GM21526 (cell line): ENCODE measurements at regions not wholly inside any gene's neighbourhood (a gene's known extent, or its start where the extent isn't known, plus 50 kb on each side); places are given as distances from the start of the nearest gene placed in this dataset.
"Not testable (repeated sequence)": the region's sequence is repeated elsewhere in the genome, so short reads cannot be mapped to it uniquely, and the experiment has no call there.

Source experiments
- ATAC-seq: cut with Tn5 transposase; IDR thresholded peaks from one replicate; pipeline ENCODE4 v1.9.1; 2021; ENCODE audit warnings: moderate library complexity; ENCODE audit not compliant: unreplicated experiment, low FRiP score

- ATAC-seq: no peak
These were observed 833.5 kb upstream of the IGFBP7 start for GRCh38 chr4:57943682-57944081.

GRCh38 chr4:57937326-57937725, 827.1 kb upstream of the IGFBP7 start:
- ATAC-seq: not testable (repeated sequence)

DNA sequence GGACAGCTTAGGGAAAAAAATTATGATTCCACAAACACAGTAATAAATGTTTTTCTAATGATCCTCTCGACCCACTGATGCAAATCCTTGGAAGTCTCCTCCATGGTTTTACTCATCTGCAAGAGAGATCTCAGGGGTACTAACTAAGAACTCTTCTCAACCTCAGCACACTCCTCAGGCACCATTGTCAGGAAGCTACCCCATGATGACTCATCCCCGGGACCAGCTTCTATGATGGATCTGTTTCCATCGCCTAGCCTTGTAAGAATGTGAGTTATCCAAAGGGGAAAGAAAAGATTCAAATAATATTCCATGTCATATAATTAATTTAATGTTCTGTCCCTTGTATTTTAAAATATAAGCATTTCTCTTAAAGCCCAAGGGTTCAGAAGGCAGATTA, 816.1 kb upstream of the IGFBP7 start:
- no peak for ATAC-seq

- ATAC-seq: no peak
These were observed 814.8 kb upstream of the IGFBP7 start for GRCh38 chr4:57924951-57925350.

- ATAC-seq: no peak
These were observed 806.3 kb upstream of the IGFBP7 start for GRCh38 chr4:57916479-57916878.

DNA sequence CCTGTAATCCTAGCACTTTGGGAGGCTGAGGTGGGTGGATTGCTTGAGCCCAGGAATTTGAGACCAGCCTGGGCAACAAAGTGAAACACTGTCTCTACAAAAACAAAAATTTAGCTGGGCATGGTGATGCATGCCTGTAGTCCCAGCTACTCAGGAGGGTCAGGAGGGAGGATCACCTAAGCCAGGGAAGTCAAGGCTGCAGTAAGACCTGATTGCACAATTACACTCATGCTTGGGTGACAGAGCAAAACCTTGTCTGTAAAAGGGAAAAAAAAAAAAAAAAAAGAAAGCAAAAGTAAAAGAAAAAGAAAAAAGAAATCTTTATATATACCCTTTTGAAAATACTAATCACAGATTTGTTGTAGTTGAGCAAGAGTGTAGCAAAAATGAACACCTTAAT, 801.0 kb upstream of the IGFBP7 start:
- no peak for ATAC-seq

DNA sequence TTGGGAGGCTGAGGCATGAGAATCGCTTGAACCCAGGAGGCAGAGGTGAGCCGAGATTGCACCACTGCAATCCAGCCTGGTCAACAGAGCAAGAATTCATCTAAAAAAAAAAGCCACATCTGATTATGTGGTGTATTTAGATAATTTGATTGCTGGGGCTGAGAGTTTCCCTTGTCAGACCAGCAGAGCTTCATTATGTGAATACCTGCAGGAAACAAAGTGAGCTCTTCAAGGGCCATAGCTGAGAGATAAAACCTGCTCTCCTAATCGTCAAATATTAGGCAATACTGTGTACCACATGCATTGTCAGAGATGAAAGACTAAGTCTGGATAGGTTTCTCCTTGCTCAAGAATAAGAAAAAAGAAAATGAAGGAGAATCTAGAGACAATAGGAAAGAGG, 800.0 kb upstream of the IGFBP7 start:
- no peak for ATAC-seq

DNA sequence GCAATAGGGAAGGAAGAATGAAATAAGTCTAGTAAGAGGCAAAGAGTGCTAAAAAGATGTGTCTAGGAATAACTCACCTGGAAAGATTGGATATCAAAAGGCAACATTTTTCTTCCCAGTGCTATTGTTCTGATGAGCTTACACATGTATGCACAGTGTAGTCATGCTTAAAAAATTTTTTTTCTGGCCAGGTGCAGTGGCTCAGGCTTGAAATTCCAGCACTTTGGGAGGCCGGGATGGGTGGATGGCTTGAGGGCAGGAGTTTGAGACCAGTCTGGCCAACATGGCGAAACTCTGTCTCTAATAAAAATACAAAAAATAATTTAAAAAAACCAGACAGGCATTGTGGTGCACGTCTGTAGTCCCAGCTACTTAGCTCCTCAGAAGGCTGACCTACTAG, 795.8 kb upstream of the IGFBP7 start:
- no peak for ATAC-seq

- ATAC-seq: no peak
These were observed 766.9 kb upstream of the IGFBP7 start for GRCh38 chr4:57877047-57877458.

- ATAC-seq: no peak
These were observed 765.7 kb upstream of the IGFBP7 start for GRCh38 chr4:57875829-57876392.

- ATAC-seq: peak; percentile 51
These were observed 756.4 kb upstream of the IGFBP7 start for GRCh38 chr4:57866468-57867171.

DNA sequence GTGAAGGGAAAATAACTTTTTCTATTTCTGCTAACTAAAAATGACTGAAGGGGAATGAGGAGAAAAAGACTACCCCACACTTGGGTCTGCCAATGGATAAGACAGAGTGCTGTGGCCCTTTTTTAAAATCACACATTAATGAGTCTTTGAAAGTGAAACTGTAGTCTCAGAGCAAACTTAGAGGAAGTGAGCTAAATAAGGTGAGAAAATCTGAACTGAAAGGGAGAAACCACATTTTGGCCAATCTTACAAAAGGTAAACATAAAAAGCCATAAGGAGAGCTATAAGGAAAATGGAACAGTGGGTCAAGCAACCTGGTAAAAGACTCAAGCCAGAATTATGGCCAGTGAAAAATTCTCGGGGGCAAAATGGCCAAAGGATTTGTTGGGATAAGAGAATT, 755.1 kb upstream of the IGFBP7 start:
- ATAC-seq: peak; percentile 82

DNA sequence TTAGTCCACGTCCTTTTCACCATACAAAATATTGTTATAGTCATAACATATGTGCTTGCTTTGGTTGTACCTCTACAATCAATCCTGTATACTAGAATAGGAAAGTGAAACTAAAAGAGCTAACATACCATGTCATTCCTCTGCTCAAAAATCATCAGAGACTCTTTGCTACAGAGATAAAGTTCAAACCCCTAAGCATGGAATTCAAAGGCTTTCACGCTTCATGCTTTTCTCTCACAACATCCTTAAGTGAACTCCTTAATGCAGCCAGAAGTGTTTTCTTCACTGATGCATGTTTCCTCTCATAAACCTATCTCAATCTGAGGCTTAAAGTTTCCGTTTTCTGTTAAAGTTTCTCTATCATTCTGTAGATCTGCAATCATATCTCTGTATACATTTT, 744.6 kb upstream of the IGFBP7 start:
- no peak for ATAC-seq

DNA sequence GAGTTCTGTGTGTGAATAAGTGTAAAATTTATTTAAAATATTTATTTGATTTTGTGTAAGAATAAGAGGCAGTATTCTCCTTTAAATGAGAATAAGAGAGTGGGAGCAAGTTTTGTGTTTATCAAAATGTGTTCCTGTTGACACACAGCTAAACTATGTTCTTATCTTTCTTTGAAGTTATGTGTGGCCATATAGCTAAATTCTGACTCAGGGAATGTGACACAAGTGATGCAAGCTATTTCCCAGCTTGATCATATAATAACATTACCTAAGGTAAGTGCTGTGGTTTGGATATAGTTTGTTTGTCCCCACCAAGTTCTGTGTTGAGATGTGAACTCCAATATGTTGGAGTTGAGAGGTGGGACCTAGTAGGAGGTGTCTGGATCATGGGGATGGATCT, 740.0 kb upstream of the IGFBP7 start:
- no peak for ATAC-seq

DNA sequence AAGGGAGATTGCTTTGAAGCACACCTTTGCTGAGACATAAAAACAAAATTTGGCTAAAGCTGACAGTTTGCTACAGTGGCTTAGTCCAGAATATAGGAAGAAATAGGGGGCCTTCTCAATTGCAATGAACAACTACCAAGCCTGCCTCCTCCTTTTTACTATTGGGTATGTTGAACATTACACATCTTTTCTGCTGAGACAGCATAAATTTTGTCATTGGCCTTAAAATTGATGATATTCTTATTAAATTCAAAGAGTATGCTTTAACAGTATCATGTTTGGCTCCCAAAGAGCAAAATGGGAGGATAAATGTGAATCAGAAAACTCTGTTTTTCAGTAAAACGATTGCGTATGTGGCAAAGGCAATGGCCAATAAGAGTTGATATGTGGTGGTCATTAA, 721.9 kb upstream of the IGFBP7 start:
- ATAC-seq: no peak

GRCh38 chr4:57789666-57790065, 679.5 kb upstream of the IGFBP7 start:
- no peak for ATAC-seq

GRCh38 chr4:57777876-57778275, 667.7 kb upstream of the IGFBP7 start:
- no peak for ATAC-seq

DNA sequence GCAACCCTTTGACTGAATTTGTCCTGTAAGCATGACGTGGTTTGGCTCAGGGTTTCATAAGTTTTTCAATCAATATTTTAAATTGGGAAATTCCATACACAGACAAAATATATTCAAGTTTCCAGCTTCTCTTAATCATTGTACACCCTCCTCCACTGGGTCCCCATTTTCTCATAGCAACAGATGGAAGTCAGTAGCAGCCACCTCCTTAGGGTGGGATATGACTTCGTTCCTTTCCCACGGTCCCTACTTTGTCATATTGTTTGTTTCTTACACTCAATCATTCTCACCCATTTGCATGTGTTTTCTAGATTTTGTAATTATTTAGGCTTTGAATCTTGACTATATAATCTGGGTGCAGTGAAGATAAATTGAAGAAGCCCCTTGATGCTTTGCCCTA, 664.5 kb upstream of the IGFBP7 start:
- no peak for ATAC-seq

DNA sequence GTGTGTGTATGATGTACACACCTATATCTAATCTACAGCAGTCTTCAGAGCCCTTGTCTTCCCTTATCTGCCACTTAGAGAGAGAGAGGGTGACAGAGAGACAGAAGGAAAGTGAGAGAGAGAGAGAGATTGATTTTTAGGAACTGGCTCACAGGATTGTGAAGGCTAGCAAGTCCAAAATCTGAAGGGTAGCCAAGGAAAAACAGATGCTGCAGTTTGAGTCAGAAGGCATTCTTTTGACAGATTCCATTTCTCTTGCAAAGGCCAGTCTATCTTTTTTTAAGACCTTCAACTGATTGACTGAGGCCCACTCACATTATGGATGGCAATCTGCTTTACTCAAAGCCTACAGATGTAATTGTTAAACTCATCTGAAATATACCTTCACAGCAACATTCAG, 664.0 kb upstream of the IGFBP7 start:
- no peak for ATAC-seq

DNA sequence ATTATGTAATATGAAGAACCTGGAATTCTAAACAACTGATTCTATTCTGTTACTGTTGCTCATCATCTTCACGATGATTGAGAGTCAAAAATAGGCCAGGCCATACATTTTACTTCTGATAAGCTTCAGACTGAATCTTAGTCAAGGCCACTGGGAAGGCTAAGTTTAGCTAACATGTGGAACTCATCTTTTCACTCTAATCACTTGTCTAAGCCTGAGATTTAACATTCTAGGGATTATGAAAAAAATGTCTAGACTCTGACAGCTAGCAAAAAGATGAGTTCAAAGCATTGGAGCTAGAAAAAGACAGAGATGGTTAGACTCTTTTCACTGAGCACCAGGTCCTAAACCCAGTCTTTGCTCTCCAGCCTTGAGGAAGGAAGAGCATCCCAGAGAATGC, 656.2 kb upstream of the IGFBP7 start:
- ATAC-seq: no peak

GRCh38 chr4:57764856-57765255, 654.7 kb upstream of the IGFBP7 start:
- ATAC-seq: no peak

DNA sequence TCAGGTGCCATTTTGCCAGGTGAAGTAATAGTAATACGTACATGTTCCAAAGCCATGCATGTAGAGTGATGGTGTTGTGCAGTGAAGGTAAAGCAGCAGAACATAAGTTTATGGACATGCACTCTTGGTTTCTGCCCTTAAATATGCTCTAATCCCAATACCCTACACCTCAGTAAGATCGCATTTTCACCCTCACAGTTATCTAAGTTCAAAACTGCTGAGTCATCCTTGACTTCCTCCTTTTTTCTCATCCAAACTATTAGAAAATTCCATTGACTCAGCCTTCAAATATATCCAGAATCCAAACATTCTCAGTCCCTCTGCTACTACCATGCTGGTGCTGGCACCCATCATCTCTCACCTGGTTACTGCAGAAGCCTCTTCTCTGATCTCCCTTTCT, 652.9 kb upstream of the IGFBP7 start:
- ATAC-seq: no peak
